Neural progenitor cell (in vitro differentiated cells): ENCODE measurements at regions not wholly inside any gene's neighbourhood (a gene's known extent, or its start where the extent isn't known, plus 50 kb on each side); places are given as distances from the start of the nearest gene placed in this dataset.

Source experiments
- DNase-seq: peaks from one replicate; pipeline ENCODE4 v3.0.0-alpha.2; 2016; ENCODE audit warnings: low spot score
- H2AFZ ChIP-seq: fragments of 200-600 bp; sonication (generic); replicated peaks from 2 replicates; pipeline ENCODE4 v1.6.1; 2016; ENCODE audit warnings: antibody characterized with exemption
- H3F3A ChIP-seq: fragments of 200-600 bp; sonication (generic); 2 replicates; pipeline ENCODE4 v1.6.1; 2016; ENCODE audit warnings: antibody characterized with exemption, low read depth
- H3K27ac ChIP-seq: fragments of 200-600 bp; sonication (generic); 2 replicates; pipeline ENCODE4 v1.5.1; 2016; ENCODE audit warnings: mild to moderate bottlenecking
- H3K27me3 ChIP-seq: fragments of 200-600 bp; sonication (generic); 2 replicates; pipeline ENCODE4 v1.6.1; 2016; ENCODE audit warnings: mild to moderate bottlenecking, moderate library complexity
- H3K36me3 ChIP-seq: fragments of 200-600 bp; sonication (generic); 2 replicates; pipeline ENCODE4 v1.5.1; 2016
- H3K4me1 ChIP-seq: fragments of 200-600 bp; sonication (generic); 2 replicates; pipeline ENCODE4 v1.6.1; 2016; ENCODE audit warnings: mixed run types
- H3K4me2 ChIP-seq: fragments of 200-600 bp; sonication (generic); 2 replicates; pipeline ENCODE4 v1.6.1; 2016
- H3K4me3 ChIP-seq: fragments of 200-600 bp; sonication (generic); 2 replicates; pipeline ENCODE4 v1.5.1; 2016
- H3K79me2 ChIP-seq: fragments of 200-600 bp; sonication (generic); 2 replicates; pipeline ENCODE4 v1.6.1; 2016; ENCODE audit warnings: low read depth
- H3K9ac ChIP-seq: fragments of 200-600 bp; sonication (generic); 2 replicates; pipeline ENCODE4 v1.6.1; 2016
- H3K9me3 ChIP-seq: fragments of 200-600 bp; sonication (generic); 2 replicates; pipeline ENCODE4 v1.5.1; 2016; ENCODE audit warnings: low read depth
- H4K20me1 ChIP-seq: fragments of 200-600 bp; sonication (generic); 2 replicates; pipeline ENCODE4 v1.6.1; 2016; ENCODE audit warnings: low read depth
- H3K27ac Mint-ChIP-seq: 3 replicates; pipeline ENCODE4 v1.8.0; 2021; ENCODE audit warnings: mixed read lengths
- H3K27me3 Mint-ChIP-seq: 2 replicates; pipeline ENCODE4 v1.8.0; 2022; ENCODE audit warnings: low read depth, mild to moderate bottlenecking, inconsistent platforms, moderate library complexity, mixed read lengths; ENCODE audit not compliant: insufficient read depth
- H3K36me3 Mint-ChIP-seq: 3 replicates; pipeline ENCODE4 v1.8.0; 2021; ENCODE audit warnings: mixed read lengths
- H3K4me1 Mint-ChIP-seq: 3 replicates; pipeline ENCODE4 v1.8.0; 2021; ENCODE audit warnings: mixed read lengths
- H3K4me3 Mint-ChIP-seq: 3 replicates; pipeline ENCODE4 v1.8.0; 2021; ENCODE audit warnings: mild to moderate bottlenecking, moderate library complexity, mixed read lengths
- H3K9me3 Mint-ChIP-seq: 3 replicates; pipeline ENCODE4 v1.8.0; 2020; ENCODE audit warnings: mixed read lengths
- EZH2 ChIP-seq: fragments of 200-600 bp; sonication (generic); IDR thresholded peaks from 2 replicates; pipeline ENCODE4 v1.6.1; 2017; ENCODE audit warnings: antibody characterized with exemption, mild to moderate bottlenecking, moderate library complexity
- EZH2phosphoT487 ChIP-seq: fragments of 200-600 bp; sonication (generic); IDR thresholded peaks from 2 replicates; pipeline ENCODE4 v1.6.1; 2017; ENCODE audit warnings: antibody characterized with exemption
- TF ChIP-seq, protein P1 (sequence below): fragments of 200-600 bp; sonication (generic); IDR thresholded peaks from 2 replicates; pipeline ENCODE4 v1.5.1; 2017; ENCODE audit warnings: antibody characterized with exemption, mild to moderate bottlenecking

DNA sequence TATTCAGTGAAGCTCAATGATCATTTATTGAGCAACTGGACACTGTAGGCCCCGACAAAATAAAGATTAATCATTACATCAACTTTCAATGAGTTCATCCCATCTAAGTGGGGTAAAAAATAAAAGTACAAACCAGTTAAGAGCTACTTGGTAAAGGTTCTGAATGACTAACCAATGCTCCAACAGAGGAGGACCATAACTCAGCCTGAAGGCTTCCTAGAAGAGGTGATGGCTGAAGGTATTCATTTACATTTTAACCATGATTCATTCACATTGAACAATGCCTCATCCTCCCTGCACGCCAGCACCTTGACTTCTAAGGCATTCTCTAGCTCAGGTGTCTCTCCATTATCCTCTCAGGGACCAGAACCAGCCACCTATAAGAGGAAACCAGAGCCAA, 201.4 kb downstream of the ZNF462 start:
- peaks cover 12% of the 10 kb centered on the region for H3K4me1 Mint-ChIP-seq
- Histone ChIP-seq H3K9me3 (no peaks in the 10 kb centered on the region), H3K4me3 (no peak overlapping the region), H3K4me1 (peaks cover 12% of the 10 kb centered on the region), H3K4me2 (no peak overlapping the region), H3K27ac (no peak overlapping the region), H3K9ac (no peak overlapping the region), H3F3A (peaks cover 6% of the 10 kb centered on the region), H2AFZ (no peak overlapping the region), H3K79me2 (no peaks in the 10 kb centered on the region), H3K27me3 (no peaks in the 10 kb centered on the region), H4K20me1 (no peaks in the 10 kb centered on the region), H3K36me3 (no peaks in the 10 kb centered on the region)
- no peaks in the 10 kb centered on the region for H3K27me3 Mint-ChIP-seq
- no peak for DNase-seq
- H3K27ac Mint-ChIP-seq = no peak overlapping the region
- no peak overlapping the region for H3K4me3 Mint-ChIP-seq
- peaks cover 2% of the 10 kb centered on the region for H3K9me3 Mint-ChIP-seq
- no peaks in the 10 kb centered on the region for H3K36me3 Mint-ChIP-seq
- TF ChIP-seq EZH2phosphoT487 (no peak), EZH2 (no peak)
- TF ChIP-seq, protein P1, sequence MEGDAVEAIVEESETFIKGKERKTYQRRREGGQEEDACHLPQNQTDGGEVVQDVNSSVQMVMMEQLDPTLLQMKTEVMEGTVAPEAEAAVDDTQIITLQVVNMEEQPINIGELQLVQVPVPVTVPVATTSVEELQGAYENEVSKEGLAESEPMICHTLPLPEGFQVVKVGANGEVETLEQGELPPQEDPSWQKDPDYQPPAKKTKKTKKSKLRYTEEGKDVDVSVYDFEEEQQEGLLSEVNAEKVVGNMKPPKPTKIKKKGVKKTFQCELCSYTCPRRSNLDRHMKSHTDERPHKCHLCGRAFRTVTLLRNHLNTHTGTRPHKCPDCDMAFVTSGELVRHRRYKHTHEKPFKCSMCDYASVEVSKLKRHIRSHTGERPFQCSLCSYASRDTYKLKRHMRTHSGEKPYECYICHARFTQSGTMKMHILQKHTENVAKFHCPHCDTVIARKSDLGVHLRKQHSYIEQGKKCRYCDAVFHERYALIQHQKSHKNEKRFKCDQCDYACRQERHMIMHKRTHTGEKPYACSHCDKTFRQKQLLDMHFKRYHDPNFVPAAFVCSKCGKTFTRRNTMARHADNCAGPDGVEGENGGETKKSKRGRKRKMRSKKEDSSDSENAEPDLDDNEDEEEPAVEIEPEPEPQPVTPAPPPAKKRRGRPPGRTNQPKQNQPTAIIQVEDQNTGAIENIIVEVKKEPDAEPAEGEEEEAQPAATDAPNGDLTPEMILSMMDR = no peak

DNA sequence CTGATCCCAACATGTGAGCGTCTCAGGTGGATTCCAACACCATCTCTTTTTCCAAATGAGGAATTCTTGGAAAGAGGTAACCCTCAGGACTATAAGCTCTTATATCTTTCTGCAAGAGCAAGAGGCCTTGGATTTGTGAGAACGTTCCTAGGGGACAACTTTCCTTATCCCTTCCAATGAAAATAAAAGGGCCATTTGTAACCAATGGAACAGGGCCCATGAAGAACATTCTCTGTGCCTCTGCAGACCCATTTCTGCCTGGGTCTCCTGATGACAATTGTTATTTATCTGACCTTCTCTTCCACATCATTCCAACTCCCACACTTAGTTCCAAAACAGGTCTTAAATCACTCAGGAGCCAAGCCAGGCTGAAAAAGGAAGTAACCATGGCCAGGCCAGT, 202.6 kb downstream of the ZNF462 start:
- Histone ChIP-seq H3K9ac (no peak overlapping the region), H3K4me2 (no peak overlapping the region), H3K36me3 (no peaks in the 10 kb centered on the region), H3F3A (peaks cover 2% of the 10 kb centered on the region), H3K4me1 (peaks cover 6% of the 10 kb centered on the region), H2AFZ (no peak overlapping the region), H3K27me3 (no peaks in the 10 kb centered on the region), H3K4me3 (no peak overlapping the region), H4K20me1 (no peaks in the 10 kb centered on the region), H3K27ac (no peak overlapping the region), H3K9me3 (no peaks in the 10 kb centered on the region), H3K79me2 (no peaks in the 10 kb centered on the region)
- peaks cover 2% of the 10 kb centered on the region for H3K9me3 Mint-ChIP-seq
- no peak for DNase-seq
- TF ChIP-seq EZH2 = no peak
- TF ChIP-seq, protein P1 = no peak
- TF ChIP-seq EZH2phosphoT487 = no peak
- H3K36me3 Mint-ChIP-seq = no peaks in the 10 kb centered on the region
- peaks cover 1% of the 10 kb centered on the region for H3K27me3 Mint-ChIP-seq
- H3K4me1 Mint-ChIP-seq = peaks cover 6% of the 10 kb centered on the region
- H3K4me3 Mint-ChIP-seq = no peak overlapping the region
- H3K27ac Mint-ChIP-seq = no peak overlapping the region

DNA sequence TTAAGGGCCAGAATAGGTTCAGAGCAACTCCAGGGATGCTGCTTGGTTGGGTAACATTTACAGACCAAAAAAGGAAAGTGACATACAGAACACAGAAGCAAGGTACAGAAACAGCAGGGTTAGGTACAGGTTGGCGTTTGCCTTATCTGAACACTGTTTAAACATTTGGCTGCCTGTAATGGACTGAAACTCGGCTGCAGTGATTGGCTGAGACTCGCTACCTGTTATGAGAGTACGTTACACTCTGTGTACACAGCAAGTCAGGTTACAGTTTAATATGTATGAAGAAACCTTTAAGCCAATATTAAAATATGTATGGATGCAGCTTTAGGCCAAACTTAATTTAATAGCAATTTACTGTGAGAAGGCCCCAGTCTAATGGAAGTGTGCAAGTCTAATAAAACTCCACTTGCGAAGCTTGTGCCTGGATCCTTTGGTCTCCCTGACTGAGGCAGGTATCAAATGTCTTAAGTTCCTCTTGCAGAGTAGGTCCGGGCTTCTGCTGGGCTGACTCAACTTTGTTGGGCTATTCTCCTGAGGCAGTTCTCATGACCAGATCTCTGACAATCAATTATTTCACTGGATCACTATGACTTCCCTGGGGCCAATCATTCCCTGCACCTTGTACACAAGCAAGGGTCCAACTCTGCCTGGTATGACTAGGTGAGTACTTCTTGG, 204.9 kb downstream of the ZNF462 start:
- Histone ChIP-seq H3K9ac (no peak overlapping the region), H3K27ac (no peak overlapping the region), H4K20me1 (no peaks in the 10 kb centered on the region), H2AFZ (no peak overlapping the region), H3K27me3 (no peaks in the 10 kb centered on the region), H3F3A (peaks cover 7% of the 10 kb centered on the region), H3K4me1 (peaks cover 10% of the 10 kb centered on the region), H3K79me2 (no peaks in the 10 kb centered on the region), H3K4me2 (no peak overlapping the region), H3K36me3 (no peaks in the 10 kb centered on the region), H3K4me3 (no peak overlapping the region), H3K9me3 (no peaks in the 10 kb centered on the region)
- Mint-ChIP-seq H3K27me3 (peaks cover 2% of the 10 kb centered on the region), H3K4me1 (peaks cover 9% of the 10 kb centered on the region), H3K36me3 (no peaks in the 10 kb centered on the region), H3K27ac (no peak overlapping the region), H3K9me3 (peaks cover 2% of the 10 kb centered on the region), H3K4me3 (no peak overlapping the region)
- no peak for DNase-seq
- TF ChIP-seq, protein P1 = no peak
- TF ChIP-seq EZH2phosphoT487 = no peak
